MCF 10A (cell line): ENCODE measurements at regions not wholly inside any gene's neighbourhood (a gene's known extent, or its start where the extent isn't known, plus 50 kb on each side); places are given as distances from the start of the nearest gene placed in this dataset.

Experiments used
- BruUV-seq: library from RNA; stranded (reverse); fragments of 400-500 nt; replicated peaks from 2 replicates; lab custom pipeline; 2021; lab: Mats Ljungman, UMichigan
- CTCF ChIA-PET: fragments of 300-600 bp; sonication (Branson Sonifier 250); formaldehyde crosslinking; extraction: SDS; loops from one replicate; lab custom pipeline; 2021; ENCODE audit warnings: antibody characterized with exemption, inconsistent platforms; lab: Yijun Ruan, JAX
- POLR2A ChIA-PET: fragments of 300-600, 350-650 bp; sonication (Branson Sonifier 250); formaldehyde crosslinking; extraction: SDS; loops from one replicate; lab custom pipeline; 2020; ENCODE audit warnings: antibody characterized with exemption, inconsistent platforms; lab: Yijun Ruan, JAX
- DNase-seq: peaks from one replicate; pipeline ENCODE4 v3.0.0-alpha.2; 2018; ENCODE audit not compliant: unreplicated experiment
- H3K27ac Mint-ChIP-seq: one replicate; pipeline ENCODE4 v1.8.0; 2022; ENCODE audit warnings: mild to moderate bottlenecking, low read depth, mixed read lengths; ENCODE audit not compliant: unreplicated experiment
- H3K27me3 Mint-ChIP-seq: one replicate; pipeline ENCODE4 v1.8.0; 2022; ENCODE audit warnings: mixed read lengths; ENCODE audit not compliant: insufficient read depth, unreplicated experiment
- H3K36me3 Mint-ChIP-seq: one replicate; pipeline ENCODE4 v1.8.0; 2022; ENCODE audit warnings: mild to moderate bottlenecking, moderate library complexity, mixed read lengths; ENCODE audit not compliant: insufficient read depth, unreplicated experiment
- H3K4me1 Mint-ChIP-seq: one replicate; pipeline ENCODE4 v1.8.0; 2022; ENCODE audit warnings: mixed read lengths; ENCODE audit not compliant: insufficient read depth, unreplicated experiment
- H3K4me3 Mint-ChIP-seq: one replicate; pipeline ENCODE4 v1.8.0; 2022; ENCODE audit warnings: mild to moderate bottlenecking, moderate library complexity, mixed read lengths; ENCODE audit not compliant: unreplicated experiment
- H3K9me3 Mint-ChIP-seq: one replicate; pipeline ENCODE4 v1.8.0; 2022; ENCODE audit warnings: mixed read lengths; ENCODE audit not compliant: unreplicated experiment
- intact Hi-C: fragments of 100-400 bp; cut with micrococcal nuclease; formaldehyde crosslinking; loops from 2 replicates; pipeline ENCODE4 v1.14.1; 2022
- TF ChIP-seq, protein P1 (sequence below): fragments of 200-600 bp; IDR thresholded peaks from one replicate; pipeline ENCODE4 v1.8.0; 2022; ENCODE audit warnings: antibody characterized with exemption, mild to moderate bottlenecking; ENCODE audit not compliant: unreplicated experiment

DNA sequence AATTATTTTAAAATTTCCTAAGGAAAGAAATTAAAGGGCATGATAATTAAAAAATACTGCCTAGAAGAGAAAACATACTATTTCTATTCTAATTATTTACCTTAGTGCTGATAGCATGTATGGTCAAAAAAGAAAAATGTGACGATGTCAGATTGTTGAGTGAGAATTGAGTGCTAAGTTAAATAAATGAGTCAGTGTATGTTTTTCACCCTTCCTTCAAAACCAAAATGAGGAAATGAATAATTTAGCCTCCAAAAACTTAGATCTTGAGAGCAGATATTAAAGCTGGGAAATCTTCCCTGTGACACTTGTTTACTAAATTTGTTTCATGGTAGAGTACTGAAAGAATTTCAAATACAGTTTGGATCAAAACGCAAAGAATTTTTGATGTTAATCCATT, 58.6 kb upstream of the NYAP2 start:
- ChIA-PET POLR2A (no interaction called here), CTCF (no interaction called here)
- Mint-ChIP-seq H3K9me3 (no peaks in the 10 kb centered on the region), H3K27me3 (peaks cover 74% of the 10 kb centered on the region), H3K4me1 (no peaks in the 10 kb centered on the region), H3K4me3 (no peak overlapping the region), H3K27ac (no peak overlapping the region), H3K36me3 (no peaks in the 10 kb centered on the region)
- TF ChIP-seq, protein P1, sequence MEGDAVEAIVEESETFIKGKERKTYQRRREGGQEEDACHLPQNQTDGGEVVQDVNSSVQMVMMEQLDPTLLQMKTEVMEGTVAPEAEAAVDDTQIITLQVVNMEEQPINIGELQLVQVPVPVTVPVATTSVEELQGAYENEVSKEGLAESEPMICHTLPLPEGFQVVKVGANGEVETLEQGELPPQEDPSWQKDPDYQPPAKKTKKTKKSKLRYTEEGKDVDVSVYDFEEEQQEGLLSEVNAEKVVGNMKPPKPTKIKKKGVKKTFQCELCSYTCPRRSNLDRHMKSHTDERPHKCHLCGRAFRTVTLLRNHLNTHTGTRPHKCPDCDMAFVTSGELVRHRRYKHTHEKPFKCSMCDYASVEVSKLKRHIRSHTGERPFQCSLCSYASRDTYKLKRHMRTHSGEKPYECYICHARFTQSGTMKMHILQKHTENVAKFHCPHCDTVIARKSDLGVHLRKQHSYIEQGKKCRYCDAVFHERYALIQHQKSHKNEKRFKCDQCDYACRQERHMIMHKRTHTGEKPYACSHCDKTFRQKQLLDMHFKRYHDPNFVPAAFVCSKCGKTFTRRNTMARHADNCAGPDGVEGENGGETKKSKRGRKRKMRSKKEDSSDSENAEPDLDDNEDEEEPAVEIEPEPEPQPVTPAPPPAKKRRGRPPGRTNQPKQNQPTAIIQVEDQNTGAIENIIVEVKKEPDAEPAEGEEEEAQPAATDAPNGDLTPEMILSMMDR: no peak
- intact Hi-C loops: no loop called here
- no TSS peak for BruUV-seq
- no peak for DNase-seq

DNA sequence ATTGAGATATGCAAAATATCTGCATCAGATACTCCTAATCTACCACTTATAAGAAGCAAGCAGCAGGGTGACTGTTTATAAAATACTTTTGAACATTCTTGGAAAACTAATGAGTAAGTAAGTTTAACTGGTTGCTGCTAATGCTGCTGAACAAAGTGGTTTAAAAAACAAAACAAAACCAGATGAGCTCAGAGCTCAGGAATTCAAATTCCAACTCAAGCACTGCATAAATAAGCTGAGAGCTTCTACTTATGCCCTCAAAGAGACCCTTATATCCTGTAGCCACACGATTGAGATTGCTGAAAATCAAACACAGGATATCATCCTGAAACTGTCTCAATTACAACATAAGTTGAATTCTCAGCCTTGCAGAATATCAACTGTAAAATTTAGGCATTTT, 62.3 kb upstream of the NYAP2 start:
- no peak overlapping the region for H3K4me3 Mint-ChIP-seq
- BruUV-seq: no TSS peak
- no peak overlapping the region for H3K27ac Mint-ChIP-seq
- peak; percentile 17 for DNase-seq
- H3K27me3 Mint-ChIP-seq: peaks cover 58% of the 10 kb centered on the region
- intact Hi-C loops: no loop called here
- no peaks in the 10 kb centered on the region for H3K36me3 Mint-ChIP-seq
- TF ChIP-seq, protein P1: no peak
- ChIA-PET CTCF (no interaction called here), POLR2A (no interaction called here)
- no peaks in the 10 kb centered on the region for H3K9me3 Mint-ChIP-seq
- no peaks in the 10 kb centered on the region for H3K4me1 Mint-ChIP-seq

DNA sequence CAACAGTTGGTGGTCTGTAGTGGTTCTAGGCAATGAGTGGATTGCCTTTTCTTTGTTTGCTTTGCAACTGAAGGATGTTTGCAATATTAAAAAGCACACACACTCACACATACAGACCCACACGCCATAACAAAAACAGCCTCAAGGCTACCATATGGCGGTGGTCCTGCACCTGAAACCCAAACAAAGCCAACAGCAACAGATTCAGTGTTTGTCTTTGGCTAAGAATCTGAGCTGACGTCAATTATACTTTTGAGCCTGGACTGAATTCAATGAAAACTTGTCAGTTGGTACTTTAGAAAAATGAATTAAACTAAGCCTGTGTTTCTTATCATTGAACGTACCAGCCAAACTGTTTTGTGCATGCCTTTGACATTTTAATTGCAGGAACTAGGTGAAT, 65.0 kb upstream of the NYAP2 start:
- TF ChIP-seq, protein P1: no peak
- no peak overlapping the region for H3K4me3 Mint-ChIP-seq
- no peaks in the 10 kb centered on the region for H3K36me3 Mint-ChIP-seq
- peak; percentile 53 for DNase-seq
- H3K9me3 Mint-ChIP-seq: no peaks in the 10 kb centered on the region
- peaks cover 32% of the 10 kb centered on the region for H3K27me3 Mint-ChIP-seq
- intact Hi-C loops: no loop called here
- no peaks in the 10 kb centered on the region for H3K4me1 Mint-ChIP-seq
- BruUV-seq: no TSS peak
- CTCF ChIA-PET: no interaction called here
- no peak overlapping the region for H3K27ac Mint-ChIP-seq
- POLR2A ChIA-PET: interaction anchor here (0.7 kb wide), 1 partner anchor 319 kb away, joined by 3 read pairs; no protein-coding TSS in a partner anchor

DNA sequence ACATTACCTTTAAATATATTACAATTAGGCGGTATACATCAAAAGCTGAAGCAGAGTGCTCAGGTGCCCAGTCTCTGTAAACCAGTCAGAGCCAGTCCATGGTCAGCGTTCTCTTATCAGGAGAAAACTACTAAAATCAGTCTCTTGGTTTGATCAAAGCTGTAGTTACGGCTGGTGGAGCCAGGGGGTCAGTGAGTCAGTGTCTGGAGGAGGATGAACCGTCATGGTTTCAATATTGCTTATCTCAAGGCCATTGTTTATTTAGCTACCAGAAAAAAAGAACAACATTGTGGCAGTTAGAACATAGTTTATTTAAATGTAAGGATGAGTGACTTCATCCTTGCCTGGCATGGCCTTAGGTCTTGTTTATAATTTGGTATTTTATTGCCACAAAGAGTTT, 71.3 kb upstream of the NYAP2 start:
- CTCF ChIA-PET: no interaction called here

More for the DNA sequence above, 71.3 kb upstream of the NYAP2 start:
- no peak overlapping the region for H3K4me3 Mint-ChIP-seq
- POLR2A ChIA-PET: no interaction called here
- H3K36me3 Mint-ChIP-seq: no peaks in the 10 kb centered on the region
- peaks cover 16% of the 10 kb centered on the region for H3K27me3 Mint-ChIP-seq
- H3K9me3 Mint-ChIP-seq: no peaks in the 10 kb centered on the region
- TF ChIP-seq, protein P1: no peak
- BruUV-seq: no TSS peak
- DNase-seq: peak; percentile 8
- no peak overlapping the region for H3K27ac Mint-ChIP-seq
- H3K4me1 Mint-ChIP-seq: no peaks in the 10 kb centered on the region
- intact Hi-C loops: no loop called here
